Peyer's patch (tissue), 4 donors: ENCODE measurements at regions not wholly inside any gene's neighbourhood (a gene's known extent, or its start where the extent isn't known, plus 50 kb on each side); places are given as distances from the start of the nearest gene placed in this dataset.

Source experiments
- CTCF ChIP-seq, 6 experiments: fragments of 450-650 bp in 4 of 6; fragments of 200-600 bp in 2 of 6; sonication (generic) in 1 of 6; IDR thresholded peaks; one replicate each; pipeline ENCODE4 v1.5.1; 2017 to 2019; ENCODE audit warnings: antibody characterized with exemption in 6 of 6, mild to moderate bottlenecking in 3 of 6, moderate library complexity in 1 of 6
- POLR2A ChIP-seq, 2 donors: fragments of 450-650 bp; IDR thresholded peaks; one replicate each; pipeline ENCODE4 v1.5.1; 2017; ENCODE audit warnings: antibody characterized with exemption in 2 of 2, mild to moderate bottlenecking in 2 of 2, moderate library complexity in 2 of 2

- TF ChIP-seq POLR2A (IDR thresholded peaks at IDR 0.05) (no peak), CTCF (IDR thresholded peaks at IDR 0.05) (no peak)
These were observed 61.9 kb upstream of the HK2 start for GRCh38 chr2:74772046-74772445.
